ENCODE measurements at regions not wholly inside any gene's neighbourhood (a gene's known extent, or its start where the extent isn't known, plus 50 kb on each side); places are given as distances from the start of the nearest gene placed in this dataset.

DNA sequence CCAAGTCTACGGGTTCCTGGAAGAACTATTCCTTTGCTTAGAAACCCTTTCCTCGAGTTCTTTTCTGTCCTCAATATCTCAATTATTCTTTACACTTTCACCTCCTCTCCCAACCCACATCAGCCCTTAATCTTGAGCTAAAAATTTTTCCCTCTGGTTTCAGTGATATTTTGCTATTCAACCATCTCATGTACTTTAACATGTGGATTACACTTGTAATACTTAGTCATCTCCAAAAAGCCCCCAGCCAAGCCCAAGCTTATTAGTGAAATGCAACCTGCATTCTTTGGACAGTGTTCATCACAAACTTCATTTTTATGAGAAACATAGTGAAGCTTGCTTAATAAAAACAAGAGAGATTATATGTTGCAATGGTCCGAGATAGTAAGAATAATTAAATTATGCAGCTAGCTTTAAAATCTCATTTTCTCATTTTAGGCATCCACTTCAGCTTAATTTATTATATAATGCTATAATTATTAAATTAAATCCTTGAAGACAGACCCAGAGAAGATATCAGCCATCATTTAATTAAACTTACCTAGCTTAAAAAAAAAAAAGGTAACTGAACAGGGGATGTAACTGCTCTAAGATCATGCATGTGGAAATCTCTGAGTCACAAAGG is 534.5 kb upstream of the TBL1XR1 start:
- DNase-seq (ENCODE audit: low read depth, low spot score) (no peak), FAIRE-seq (no peak)
- TF ChIP-seq POLR2A (IDR thresholded peaks at IDR 0.05; ENCODE audit: low read depth, low read length) (no peak), JUN (IDR thresholded peaks at IDR 0.05; ENCODE audit: borderline replicate concordance, insufficient read depth, insufficient read length, low read depth) (no peak), MYC (IDR thresholded peaks at IDR 0.05; ENCODE audit: low read depth, low read length) (no peak), FOS (IDR thresholded peaks at IDR 0.05; ENCODE audit: borderline replicate concordance, insufficient read depth, low read length) (no peak)
- TF ChIP-seq, protein P1, sequence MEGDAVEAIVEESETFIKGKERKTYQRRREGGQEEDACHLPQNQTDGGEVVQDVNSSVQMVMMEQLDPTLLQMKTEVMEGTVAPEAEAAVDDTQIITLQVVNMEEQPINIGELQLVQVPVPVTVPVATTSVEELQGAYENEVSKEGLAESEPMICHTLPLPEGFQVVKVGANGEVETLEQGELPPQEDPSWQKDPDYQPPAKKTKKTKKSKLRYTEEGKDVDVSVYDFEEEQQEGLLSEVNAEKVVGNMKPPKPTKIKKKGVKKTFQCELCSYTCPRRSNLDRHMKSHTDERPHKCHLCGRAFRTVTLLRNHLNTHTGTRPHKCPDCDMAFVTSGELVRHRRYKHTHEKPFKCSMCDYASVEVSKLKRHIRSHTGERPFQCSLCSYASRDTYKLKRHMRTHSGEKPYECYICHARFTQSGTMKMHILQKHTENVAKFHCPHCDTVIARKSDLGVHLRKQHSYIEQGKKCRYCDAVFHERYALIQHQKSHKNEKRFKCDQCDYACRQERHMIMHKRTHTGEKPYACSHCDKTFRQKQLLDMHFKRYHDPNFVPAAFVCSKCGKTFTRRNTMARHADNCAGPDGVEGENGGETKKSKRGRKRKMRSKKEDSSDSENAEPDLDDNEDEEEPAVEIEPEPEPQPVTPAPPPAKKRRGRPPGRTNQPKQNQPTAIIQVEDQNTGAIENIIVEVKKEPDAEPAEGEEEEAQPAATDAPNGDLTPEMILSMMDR (IDR thresholded peaks at IDR 0.05; ENCODE audit: extremely low read depth in 1 of 2, insufficient read depth in 1 of 2, low read depth in 1 of 2, low read length in 2 of 2), result no peak

DNA sequence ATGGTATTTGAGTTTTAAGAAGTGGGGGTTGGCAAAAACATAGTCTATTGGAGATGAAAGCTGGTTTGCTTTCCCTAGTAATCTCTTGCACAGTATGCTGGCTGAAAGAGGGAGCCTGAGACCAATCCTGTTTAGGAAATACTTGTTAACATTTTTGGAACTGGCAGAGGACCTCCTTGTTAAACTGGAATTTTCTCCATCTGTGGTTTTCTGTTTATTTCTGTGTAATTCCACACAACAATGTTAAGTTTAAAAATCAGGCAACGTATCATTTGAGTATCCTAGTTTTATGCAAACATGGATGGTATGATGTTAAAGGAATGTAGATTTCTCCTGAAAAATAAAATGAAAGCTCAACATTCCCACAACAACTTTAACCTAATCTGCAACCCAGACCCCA is 536.0 kb upstream of the TBL1XR1 start:
- H3K4me1 ChIP-seq (ENCODE audit: control insufficient read depth, extremely low read depth, insufficient read depth, low read length), result no peaks in the 10 kb centered on the region
- H3K9me1 ChIP-seq (replicated peaks; ENCODE audit: control insufficient read depth, extremely low read depth, insufficient read depth, low read length), result no peaks in the 10 kb centered on the region
- H4K20me1 ChIP-seq (replicated peaks; ENCODE audit: control insufficient read depth, extremely low read depth, insufficient read depth, low read length), result no peaks in the 10 kb centered on the region
- POLR2A ChIA-PET, result no interaction called here
- TF ChIP-seq EZH2 (IDR thresholded peaks at IDR 0.05; ENCODE audit: borderline replicate concordance, low read depth, low read length, severe bottlenecking), result no peak
- intact Hi-C loops (cut with micrococcal nuclease) (no loop called here), dilution Hi-C loops (cut with MboI; ENCODE audit: extremely low pct_ligation_motif_present, low sequenced_read_pairs) (no loop called here)
- H2AFZ ChIP-seq (ENCODE audit: low read depth, low read length), result no peak overlapping the region
- no peaks in the 10 kb centered on the region for H3K27me3 ChIP-seq (ENCODE audit: control insufficient read depth in 2 of 2, insufficient read depth in 2 of 2, low read length in 2 of 2)
- H3K9me3 ChIP-seq (replicated peaks; ENCODE audit: control insufficient read depth, insufficient read depth, low read length), result no peaks in the 10 kb centered on the region
- DNase-seq (ENCODE audit: low read depth, low spot score), result no peak
- no peak for FAIRE-seq
- H3K27ac ChIP-seq (ENCODE audit: insufficient read depth, low read depth, low read length), result no peak overlapping the region
- no peaks in the 10 kb centered on the region for H3K36me3 ChIP-seq (ENCODE audit: control insufficient read depth in 2 of 2, extremely low read depth in 1 of 2, insufficient read depth in 2 of 2, low read length in 2 of 2)
- BruUV-seq (replicated peaks), result no TSS peak
- no peak overlapping the region for H3K4me2 ChIP-seq (ENCODE audit: insufficient read depth, low read length)
- H3K4me3 ChIP-seq (replicated peaks in 1 of 3; ENCODE audit: insufficient read depth in 1 of 3, low read depth in 1 of 3, low read length in 3 of 3), result no peak overlapping the region
- H3K79me2 ChIP-seq (ENCODE audit: control insufficient read depth, insufficient read depth, low read length), result no peaks in the 10 kb centered on the region
- CTCF ChIA-PET, result no interaction called here
- no peak overlapping the region for H3K9ac ChIP-seq (replicated peaks; ENCODE audit: extremely low read depth, insufficient read depth, low read length)

More for the DNA sequence above, 534.5 kb upstream of the TBL1XR1 start:
- Histone ChIP-seq H3K79me2 (ENCODE audit: control insufficient read depth, insufficient read depth, low read length) (no peaks in the 10 kb centered on the region), H4K20me1 (replicated peaks; ENCODE audit: control insufficient read depth, extremely low read depth, insufficient read depth, low read length) (no peaks in the 10 kb centered on the region), H3K27me3 (ENCODE audit: control insufficient read depth in 2 of 2, insufficient read depth in 2 of 2, low read length in 2 of 2) (no peaks in the 10 kb centered on the region), H3K4me3 (replicated peaks in 1 of 3; ENCODE audit: insufficient read depth in 1 of 3, low read depth in 1 of 3, low read length in 3 of 3) (no peak overlapping the region), H3K4me1 (ENCODE audit: control insufficient read depth, extremely low read depth, insufficient read depth, low read length) (no peaks in the 10 kb centered on the region), H3K27ac (ENCODE audit: insufficient read depth, low read depth, low read length) (no peak overlapping the region), H3K4me2 (ENCODE audit: insufficient read depth, low read length) (no peak overlapping the region), H3K9me1 (replicated peaks; ENCODE audit: control insufficient read depth, extremely low read depth, insufficient read depth, low read length) (no peaks in the 10 kb centered on the region), H3K36me3 (ENCODE audit: control insufficient read depth in 2 of 2, extremely low read depth in 1 of 2, insufficient read depth in 2 of 2, low read length in 2 of 2) (no peaks in the 10 kb centered on the region), H2AFZ (ENCODE audit: low read depth, low read length) (no peak overlapping the region), H3K9ac (replicated peaks; ENCODE audit: extremely low read depth, insufficient read depth, low read length) (no peak overlapping the region), H3K9me3 (replicated peaks; ENCODE audit: control insufficient read depth, insufficient read depth, low read length) (no peaks in the 10 kb centered on the region)
- dilution Hi-C loops (cut with MboI; ENCODE audit: extremely low pct_ligation_motif_present, low sequenced_read_pairs), result no loop called here
- no TSS peak for BruUV-seq (replicated peaks)
- CTCF ChIA-PET, result interaction anchor here (0.7 kb wide), 1 partner anchor 232 kb away, joined by 3 read pairs; no protein-coding TSS in a partner anchor
- intact Hi-C loops (cut with micrococcal nuclease), result no loop called here
- POLR2A ChIA-PET, result no interaction called here
